Transverse colon (tissue), 4 donors: ENCODE measurements at regions not wholly inside any gene's neighbourhood (a gene's known extent, or its start where the extent isn't known, plus 50 kb on each side); places are given as distances from the start of the nearest gene placed in this dataset.

ENCODE experiments used
- CTCF ChIP-seq, 5 experiments: fragments of 200-600 bp in 3 of 5; fragments of 450-650 bp in 2 of 5; sonication (generic) in 3 of 5; IDR thresholded peaks; 1 replicate in 2 of 5; 2 replicates in 3 of 5; pipeline ENCODE4 v1.5.1; 2016 to 2017; ENCODE audit warnings: antibody characterized with exemption in 5 of 5, inconsistent platforms in 3 of 5, mild to moderate bottlenecking in 2 of 5, moderate library complexity in 1 of 5
- EP300 ChIP-seq: sonication (generic); formaldehyde crosslinking; IDR thresholded peaks from one replicate; pipeline ENCODE4 v1.6.1; 2017; ENCODE audit warnings: antibody characterized with exemption, low read depth
- POLR2A ChIP-seq: fragments of 450-650 bp; IDR thresholded peaks from one replicate; pipeline ENCODE4 v1.6.1; 2016; ENCODE audit warnings: antibody characterized with exemption, mild to moderate bottlenecking, moderate library complexity
- POLR2AphosphoS5 ChIP-seq, 3 donors: sonication (generic); formaldehyde crosslinking; IDR thresholded peaks; one replicate each; pipeline ENCODE4 v1.6.1; 2016; ENCODE audit warnings: antibody characterized with exemption in 3 of 3

- no peak for TF ChIP-seq CTCF (IDR thresholded peaks at IDR 0.05)
- no peak for TF ChIP-seq POLR2AphosphoS5 (IDR thresholded peaks at IDR 0.05)
- TF ChIP-seq POLR2A = no peak
- TF ChIP-seq EP300 = no peak
Measured at GRCh38 chr6:12483712-12484111, 193.6 kb downstream of the EDN1 start.
